ENCODE measurements at regions not wholly inside any gene's neighbourhood (a gene's known extent, or its start where the extent isn't known, plus 50 kb on each side); places are given as distances from the start of the nearest gene placed in this dataset.
A peak's percentile ranks its signal among the peaks of the same experiment; 100 is the strongest.

- dilution Hi-C loops (cut with HindIII; ENCODE audit: low sequenced_read_pairs, unreplicated experiment) = no loop called here
- H3K4me2 ChIP-seq (ENCODE audit: low read depth, low read length) = no peak overlapping the region
- H3K27me3 ChIP-seq (ENCODE audit: control insufficient read depth, insufficient read depth, low read length) = no peaks in the 10 kb centered on the region; the same call in 1 of the 2 replicates
- H4K8ac ChIP-seq (ENCODE audit: low read depth in 2 of 2, low read length in 2 of 2) = no peak overlapping the region
- no peak overlapping the region for H3K27ac ChIP-seq (ENCODE audit: insufficient read depth, low read length)
- no peak overlapping the region for H2BK20ac ChIP-seq (ENCODE audit: low read depth, low read length)
- H3K4me1 ChIP-seq (ENCODE audit: control insufficient read depth, insufficient read depth, low read length) = no peaks in the 10 kb centered on the region
- ChIA-PET CTCF (interaction anchor here (1.4 kb wide), 1 partner anchor 17 kb away, joined by 4 read pairs; no protein-coding TSS in a partner anchor), POLR2A (ENCODE audit: unreplicated experiment) (no interaction called here)
- no peaks in the 10 kb centered on the region for H3K79me1 ChIP-seq (ENCODE audit: low read depth in 1 of 2, low read length in 2 of 2)
- no CpG with 5 or more reads among the region's 2 CpGs for WGBS, 2 experiments (ENCODE audit: extremely low coverage in 2 of 2, insufficient read length in 1 of 2)
- TF ChIP-seq MAFK (IDR thresholded peaks at IDR 0.05; ENCODE audit: low read depth, low read length) = peak; percentile 59
- TF ChIP-seq RAD21 (IDR thresholded peaks at IDR 0.05; ENCODE audit: low read length) = no peak
- H3K14ac ChIP-seq (replicated peaks; ENCODE audit: low read depth, low read length) = no peak overlapping the region
- no peak overlapping the region for H3K4ac ChIP-seq (ENCODE audit: low read depth, low read length)
- H2AFZ ChIP-seq (replicated peaks; ENCODE audit: low read length, poor library complexity) = no peak overlapping the region
- intact Hi-C loops (cut with micrococcal nuclease) = no loop called here
- no peaks in the 10 kb centered on the region for H4K20me1 ChIP-seq (ENCODE audit: insufficient read depth, low read length)
- H4K91ac ChIP-seq (ENCODE audit: insufficient read depth, low read depth, low read length) = no peak overlapping the region
- no peak overlapping the region for H3K56ac ChIP-seq (ENCODE audit: extremely low read depth, insufficient read depth, low read length)
- H3K4me3 ChIP-seq (ENCODE audit: insufficient read depth, low read depth, low read length) = no peak overlapping the region
- H3K9me3 ChIP-seq (ENCODE audit: control insufficient read depth, insufficient read depth, low read length) = no peaks in the 10 kb centered on the region; the same call in 1 of the 2 replicates
- no peak overlapping the region for H2AK5ac ChIP-seq (ENCODE audit: low read depth, low read length)
- H3K9ac ChIP-seq (ENCODE audit: low read depth, low read length) = no peak overlapping the region
- no TSS peak for BruUV-seq (replicated peaks)
- H2BK120ac ChIP-seq (ENCODE audit: low read depth, low read length) = no peak overlapping the region
- H3K9me1 ChIP-seq (ENCODE audit: insufficient read depth, low read length) = no peaks in the 10 kb centered on the region; the same call in 1 of the 2 replicates
- H3K36me3 ChIP-seq (ENCODE audit: control insufficient read depth, insufficient read depth, low read length) = no peaks in the 10 kb centered on the region
- H2BK15ac ChIP-seq (ENCODE audit: low read depth, low read length) = no peak overlapping the region
- H2AK9ac ChIP-seq (replicated peaks; ENCODE audit: low read depth, low read length, poor library complexity) = no peak overlapping the region
- H3K23ac ChIP-seq (ENCODE audit: low read depth, low read length) = no peak overlapping the region
- no peak overlapping the region for H3K18ac ChIP-seq (ENCODE audit: low read depth, low read length)
- H4K5ac ChIP-seq (ENCODE audit: low read depth, low read length) = no peak overlapping the region
- DNase-seq = no peak
- in situ Hi-C loops (cut with MboI; ENCODE audit: low sequenced_read_pairs) = no loop called here
- no peak for ATAC-seq (ENCODE audit: low read depth)
- no peak overlapping the region for H2BK5ac ChIP-seq (ENCODE audit: low read depth, low read length, poor library complexity, severe bottlenecking)
Observed at GRCh38 chr16:51710905-51711563, 560.0 kb upstream of the SALL1 start.

Measured in IMR-90 (cell line).